ENCODE measurements at regions not wholly inside any gene's neighbourhood (a gene's known extent, or its start where the extent isn't known, plus 50 kb on each side); places are given as distances from the start of the nearest gene placed in this dataset.

DNA sequence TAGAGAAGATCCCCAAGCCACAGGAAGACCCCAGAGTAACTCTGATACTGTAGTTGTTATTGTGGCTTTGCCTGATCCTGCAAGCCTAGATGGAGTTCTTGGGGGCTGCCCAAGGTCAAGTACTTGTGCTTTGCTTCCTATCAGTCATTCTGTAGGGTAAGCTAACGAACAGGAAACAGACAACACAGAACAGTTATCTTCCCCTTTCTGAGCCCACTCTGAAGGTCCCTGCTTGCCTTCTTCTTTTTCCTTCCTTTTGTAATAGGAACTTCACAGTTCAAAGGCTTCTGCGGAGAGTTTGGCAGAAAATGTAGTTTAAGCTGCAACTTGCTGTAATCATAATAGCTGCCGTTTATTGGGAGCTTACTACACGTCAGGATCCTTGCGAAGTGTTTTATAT, 494.1 kb upstream of the ERCC4 start:
- no peaks in the 10 kb centered on the region for H3K36me3 ChIP-seq
- no peak for TF ChIP-seq POLR2A (IDR thresholded peaks at IDR 0.05)
- TF ChIP-seq, protein P1, sequence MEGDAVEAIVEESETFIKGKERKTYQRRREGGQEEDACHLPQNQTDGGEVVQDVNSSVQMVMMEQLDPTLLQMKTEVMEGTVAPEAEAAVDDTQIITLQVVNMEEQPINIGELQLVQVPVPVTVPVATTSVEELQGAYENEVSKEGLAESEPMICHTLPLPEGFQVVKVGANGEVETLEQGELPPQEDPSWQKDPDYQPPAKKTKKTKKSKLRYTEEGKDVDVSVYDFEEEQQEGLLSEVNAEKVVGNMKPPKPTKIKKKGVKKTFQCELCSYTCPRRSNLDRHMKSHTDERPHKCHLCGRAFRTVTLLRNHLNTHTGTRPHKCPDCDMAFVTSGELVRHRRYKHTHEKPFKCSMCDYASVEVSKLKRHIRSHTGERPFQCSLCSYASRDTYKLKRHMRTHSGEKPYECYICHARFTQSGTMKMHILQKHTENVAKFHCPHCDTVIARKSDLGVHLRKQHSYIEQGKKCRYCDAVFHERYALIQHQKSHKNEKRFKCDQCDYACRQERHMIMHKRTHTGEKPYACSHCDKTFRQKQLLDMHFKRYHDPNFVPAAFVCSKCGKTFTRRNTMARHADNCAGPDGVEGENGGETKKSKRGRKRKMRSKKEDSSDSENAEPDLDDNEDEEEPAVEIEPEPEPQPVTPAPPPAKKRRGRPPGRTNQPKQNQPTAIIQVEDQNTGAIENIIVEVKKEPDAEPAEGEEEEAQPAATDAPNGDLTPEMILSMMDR (IDR thresholded peaks at IDR 0.05) = no peak
- no peak for ATAC-seq
- WGBS (ENCODE audit: insufficient coverage, low coverage, low lambda C conversion rate, missing lambda C conversion rate) = 40% methylated on average over 5 of the region's 5 CpGs
- H3K27me3 ChIP-seq = no peaks in the 10 kb centered on the region
- no peak for DNase-seq
- H3K4me3 ChIP-seq = no peak overlapping the region
- no peak overlapping the region for H3K27ac ChIP-seq
- H3K9me3 ChIP-seq = no peaks in the 10 kb centered on the region
- H3K4me1 ChIP-seq = no peaks in the 10 kb centered on the region
- intact Hi-C loops (cut with DNase I) = no loop called here

DNA sequence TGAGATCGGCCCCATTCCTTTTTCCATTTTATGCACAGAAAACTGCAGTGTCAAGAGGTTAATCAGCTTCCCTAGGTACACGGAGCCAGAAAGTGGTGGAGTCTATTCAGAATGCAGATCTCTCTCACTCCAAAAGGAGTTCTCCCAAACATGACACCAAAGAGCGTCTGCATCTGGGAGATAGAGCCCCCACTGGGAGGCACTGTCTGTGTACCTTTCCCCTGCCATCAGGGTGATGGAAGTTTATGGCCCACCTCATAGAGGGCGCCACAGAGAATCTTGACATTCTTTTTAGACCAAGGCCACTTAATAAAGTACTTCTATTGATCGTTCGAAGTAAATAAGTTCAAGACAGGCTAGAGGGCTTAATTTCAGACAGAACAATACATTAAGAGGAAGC, 493.7 kb upstream of the ERCC4 start:
- ATAC-seq = no peak
- H3K36me3 ChIP-seq = no peaks in the 10 kb centered on the region
- 51% methylated on average over 6 of the region's 6 CpGs for WGBS (ENCODE audit: insufficient coverage, low coverage, low lambda C conversion rate, missing lambda C conversion rate)
- TF ChIP-seq POLR2A (IDR thresholded peaks at IDR 0.05) = no peak
- TF ChIP-seq, protein P1 (IDR thresholded peaks at IDR 0.05) = no peak
- H3K27ac ChIP-seq = no peak overlapping the region
- no peaks in the 10 kb centered on the region for H3K4me1 ChIP-seq
- intact Hi-C loops (cut with DNase I) = no loop called here
- no peak for DNase-seq
- H3K27me3 ChIP-seq = no peaks in the 10 kb centered on the region
- H3K4me3 ChIP-seq = no peak overlapping the region
- H3K9me3 ChIP-seq = no peaks in the 10 kb centered on the region

DNA sequence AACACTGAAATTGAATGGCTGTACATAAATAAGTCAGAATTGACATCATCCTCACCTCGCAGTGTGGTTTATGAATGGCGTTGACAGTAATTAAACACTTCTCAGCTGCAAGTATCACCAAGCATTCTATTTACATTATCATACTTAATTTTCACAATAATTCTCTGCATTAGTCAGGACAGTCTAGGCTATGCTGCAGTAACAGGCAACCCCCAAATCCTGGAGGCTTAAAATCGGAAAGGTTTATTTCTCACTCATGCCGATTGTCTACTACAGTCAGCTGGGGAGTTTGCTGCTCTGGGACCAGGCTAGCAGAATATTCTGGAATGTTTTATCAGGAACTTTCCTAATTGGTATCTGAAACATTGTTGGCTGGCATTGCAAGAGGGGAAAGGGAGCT, 493.2 kb upstream of the ERCC4 start:
- TF ChIP-seq, protein P1 (IDR thresholded peaks at IDR 0.05) = no peak
- TF ChIP-seq POLR2A (IDR thresholded peaks at IDR 0.05) = no peak
- ATAC-seq (no peak), DNase-seq (no peak)
- Histone ChIP-seq H3K9me3 (no peaks in the 10 kb centered on the region), H3K4me3 (no peak overlapping the region), H3K4me1 (no peaks in the 10 kb centered on the region), H3K36me3 (no peaks in the 10 kb centered on the region), H3K27ac (no peak overlapping the region), H3K27me3 (no peaks in the 10 kb centered on the region)
- 92% methylated on average over 4 of the region's 4 CpGs for WGBS (ENCODE audit: insufficient coverage, low coverage, low lambda C conversion rate, missing lambda C conversion rate)
- intact Hi-C loops (cut with DNase I) = no loop called here

- Histone ChIP-seq H3K4me1 (no peaks in the 10 kb centered on the region), H3K9me3 (no peaks in the 10 kb centered on the region), H3K36me3 (no peaks in the 10 kb centered on the region), H3K27ac (no peak overlapping the region), H3K27me3 (no peaks in the 10 kb centered on the region), H3K4me3 (no peak overlapping the region)
- TF ChIP-seq, protein P1 (IDR thresholded peaks at IDR 0.05) = no peak
- no peak for TF ChIP-seq POLR2A (IDR thresholded peaks at IDR 0.05)
- intact Hi-C loops (cut with DNase I) = no loop called here
- 70% methylated on average over 2 of the region's 3 CpGs for WGBS (ENCODE audit: insufficient coverage, low coverage, low lambda C conversion rate, missing lambda C conversion rate)
- DNase-seq (no peak), ATAC-seq (no peak)
These were observed 492.0 kb upstream of the ERCC4 start for GRCh38 chr16:13427943-13428342.

DNA sequence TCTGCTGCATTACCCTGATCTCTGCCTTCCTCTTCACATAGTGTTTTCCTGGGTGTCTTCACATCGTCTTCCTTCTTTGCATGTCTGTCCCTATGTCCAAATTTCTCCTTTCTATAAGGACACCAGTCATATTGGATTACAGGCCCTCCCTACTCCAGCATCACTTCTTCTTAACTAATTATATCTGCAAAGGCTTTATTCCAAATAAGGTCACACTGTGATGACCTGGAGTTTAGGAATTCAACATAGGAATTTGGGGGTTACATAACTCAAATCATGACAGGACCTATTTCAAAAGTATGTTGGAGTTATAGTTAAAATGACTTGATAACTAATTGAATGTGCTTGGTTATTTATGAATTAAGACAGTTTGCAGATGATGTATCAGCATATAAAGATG, 490.5 kb upstream of the ERCC4 start:
- TF ChIP-seq, protein P1 (IDR thresholded peaks at IDR 0.05) = no peak
- no peak for TF ChIP-seq POLR2A (IDR thresholded peaks at IDR 0.05)
- Histone ChIP-seq H3K27me3 (no peaks in the 10 kb centered on the region), H3K27ac (no peak overlapping the region), H3K36me3 (no peaks in the 10 kb centered on the region), H3K4me1 (no peaks in the 10 kb centered on the region), H3K9me3 (no peaks in the 10 kb centered on the region), H3K4me3 (no peak overlapping the region)
- intact Hi-C loops (cut with DNase I) = no loop called here
- no peak for DNase-seq
- WGBS (ENCODE audit: insufficient coverage, low coverage, low lambda C conversion rate, missing lambda C conversion rate) = 55% methylated on average over 1 of the region's 1 CpG
- no peak for ATAC-seq

All from right lobe of liver (tissue), 6 donors.